ENCODE measurements at regions not wholly inside any gene's neighbourhood (a gene's known extent, or its start where the extent isn't known, plus 50 kb on each side); places are given as distances from the start of the nearest gene placed in this dataset.

- DNase-seq (ENCODE audit: extremely low read depth in 1 of 11, low read depth in 9 of 11, low spot score in 4 of 11): no peak
Measured at GRCh38 chr14:62301911-62302310, 539.7 kb downstream of the SNAPC1 start.

GRCh38 chr14:62303437-62303836 is 541.2 kb downstream of the SNAPC1 start:
- no peak for DNase-seq (ENCODE audit: extremely low read depth in 1 of 11, low read depth in 9 of 11, low spot score in 4 of 11)

GRCh38 chr14:62304257-62304656 is 542.0 kb downstream of the SNAPC1 start:
- DNase-seq (ENCODE audit: extremely low read depth in 1 of 11, low read depth in 9 of 11, low spot score in 4 of 11): no peak

GRCh38 chr14:62307844-62308243 is 545.6 kb downstream of the SNAPC1 start:
- no peak for DNase-seq (ENCODE audit: extremely low read depth in 1 of 11, low read depth in 9 of 11, low spot score in 4 of 11)

GRCh38 chr14:62308316-62308715 is 546.1 kb downstream of the SNAPC1 start:
- DNase-seq (ENCODE audit: extremely low read depth in 1 of 11, low read depth in 9 of 11, low spot score in 4 of 11): no peak

GRCh38 chr14:62308891-62309290 is 546.7 kb downstream of the SNAPC1 start:
- DNase-seq (ENCODE audit: extremely low read depth in 1 of 11, low read depth in 9 of 11, low spot score in 4 of 11): peak in 9 of 11 donors; percentile 1 to 22 (median 9)

- no peak for DNase-seq (ENCODE audit: extremely low read depth in 1 of 11, low read depth in 9 of 11, low spot score in 4 of 11)
Measured at GRCh38 chr14:62313212-62313611, 551.0 kb downstream of the SNAPC1 start.

GRCh38 chr14:62314221-62314620 is 552.0 kb downstream of the SNAPC1 start:
- no peak for DNase-seq (ENCODE audit: extremely low read depth in 1 of 11, low read depth in 9 of 11, low spot score in 4 of 11)

- DNase-seq (ENCODE audit: extremely low read depth in 1 of 11, low read depth in 9 of 11, low spot score in 4 of 11): no peak
Measured at GRCh38 chr14:62314871-62315270, 552.7 kb downstream of the SNAPC1 start.

GRCh38 chr14:62315631-62316030 is 553.4 kb downstream of the SNAPC1 start:
- DNase-seq (ENCODE audit: extremely low read depth in 1 of 11, low read depth in 9 of 11, low spot score in 4 of 11): no peak

- no peak for DNase-seq (ENCODE audit: extremely low read depth in 1 of 11, low read depth in 9 of 11, low spot score in 4 of 11)
Measured at GRCh38 chr14:62322216-62322615, 560.0 kb downstream of the SNAPC1 start.

GRCh38 chr14:62329427-62329826 is 567.2 kb downstream of the SNAPC1 start:
- DNase-seq (ENCODE audit: extremely low read depth in 1 of 11, low read depth in 9 of 11, low spot score in 4 of 11): no peak

- no peak for DNase-seq (ENCODE audit: extremely low read depth in 1 of 11, low read depth in 9 of 11, low spot score in 4 of 11)
Measured at GRCh38 chr14:62347562-62348011, 585.4 kb downstream of the SNAPC1 start.

- no peak for DNase-seq (ENCODE audit: extremely low read depth in 1 of 11, low read depth in 9 of 11, low spot score in 4 of 11)
Measured at GRCh38 chr14:62357362-62357761, 595.1 kb downstream of the SNAPC1 start.

GRCh38 chr14:62364161-62364560 is 601.9 kb downstream of the SNAPC1 start:
- no peak for DNase-seq (ENCODE audit: extremely low read depth in 1 of 11, low read depth in 9 of 11, low spot score in 4 of 11)

GRCh38 chr14:62364800-62365280 is 602.6 kb downstream of the SNAPC1 start:
- no peak for DNase-seq (ENCODE audit: extremely low read depth in 1 of 11, low read depth in 9 of 11, low spot score in 4 of 11)

- DNase-seq (ENCODE audit: extremely low read depth in 1 of 11, low read depth in 9 of 11, low spot score in 4 of 11): no peak
Measured at GRCh38 chr14:62369919-62370560, 607.8 kb downstream of the SNAPC1 start.

GRCh38 chr14:62373944-62374343 is 611.7 kb downstream of the SNAPC1 start:
- DNase-seq (ENCODE audit: extremely low read depth in 1 of 11, low read depth in 9 of 11, low spot score in 4 of 11): no peak

GRCh38 chr14:62378057-62378456 is 615.8 kb downstream of the SNAPC1 start:
- no peak for DNase-seq (ENCODE audit: extremely low read depth in 1 of 11, low read depth in 9 of 11, low spot score in 4 of 11)

- no peak for DNase-seq (ENCODE audit: extremely low read depth in 1 of 11, low read depth in 9 of 11, low spot score in 4 of 11)
Measured at GRCh38 chr14:62381311-62382070, 619.3 kb downstream of the SNAPC1 start.

- DNase-seq (ENCODE audit: extremely low read depth in 1 of 11, low read depth in 9 of 11, low spot score in 4 of 11): no peak
Measured at GRCh38 chr14:62409169-62409568, 636.1 kb downstream of the KCNH5 start.

All from renal cortex interstitium (tissue), 11 donors.